ENCODE measurements at regions not wholly inside any gene's neighbourhood (a gene's known extent, or its start where the extent isn't known, plus 50 kb on each side); places are given as distances from the start of the nearest gene placed in this dataset.

DNA sequence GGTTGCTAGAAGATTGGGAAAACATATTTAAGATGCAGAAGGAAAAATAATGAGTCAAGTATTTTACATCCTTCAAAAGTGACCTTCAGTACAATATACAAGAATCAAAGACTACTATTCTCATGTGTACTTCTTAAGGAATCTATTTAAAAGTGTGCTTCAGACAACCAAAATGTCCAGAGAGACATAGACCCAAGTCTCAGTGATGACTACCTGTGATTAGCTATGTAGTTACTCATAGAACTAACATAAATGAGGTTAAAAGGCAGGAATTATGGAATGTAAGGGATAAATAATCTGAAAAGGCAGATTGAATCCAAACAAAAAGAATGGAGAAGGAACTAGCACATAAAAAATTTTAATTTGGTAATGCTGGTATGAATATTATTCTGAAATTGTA, 634.7 kb upstream of the FAM241A start:
- Mint-ChIP-seq H3K36me3 (no peaks in the 10 kb centered on the region), H3K4me1 (no peaks in the 10 kb centered on the region), H3K27ac (no peak overlapping the region), H3K4me3 (no peak overlapping the region), H3K27me3 (no peaks in the 10 kb centered on the region), H3K9me3 (peaks cover 4% of the 10 kb centered on the region)
- no peak for DNase-seq
- POLR2A ChIA-PET, result no interaction called here
- ATAC-seq (ENCODE audit: low read depth), result no peak

DNA sequence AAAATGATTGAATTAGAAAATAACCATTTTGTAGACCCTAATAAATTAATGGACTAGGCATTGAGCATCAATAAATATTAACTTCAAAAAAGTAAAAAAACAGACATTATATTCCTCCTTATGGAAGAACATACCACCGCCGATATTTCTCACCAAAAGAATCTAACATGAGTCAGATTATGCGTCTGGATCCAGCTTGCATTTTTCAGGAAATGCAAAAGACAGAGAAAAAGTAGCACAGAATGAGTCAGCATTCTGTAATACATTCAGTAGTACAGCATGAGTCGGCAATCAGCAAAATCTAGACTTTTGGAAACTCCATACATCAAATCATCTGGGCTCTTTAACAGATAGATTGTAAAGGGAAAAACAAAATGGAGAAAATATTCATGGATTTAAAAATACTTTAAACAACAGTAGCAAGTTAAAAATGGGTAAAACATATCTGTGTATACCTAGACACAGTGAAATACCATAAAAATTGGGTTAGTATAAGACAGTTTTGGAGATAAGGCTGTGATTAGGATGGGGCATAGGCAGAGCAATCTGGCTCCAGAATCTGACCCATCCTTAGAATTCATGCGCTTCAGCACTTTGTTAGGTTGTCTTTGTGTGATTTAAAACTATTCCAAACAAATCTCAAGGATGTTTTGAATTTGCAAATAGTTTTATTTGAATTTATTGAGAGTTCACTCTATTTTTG, 633.0 kb upstream of the FAM241A start:
- POLR2A ChIA-PET, result no interaction called here
- H3K9me3 Mint-ChIP-seq, result peaks cover 4% of the 10 kb centered on the region
- no peak overlapping the region for H3K4me3 Mint-ChIP-seq
- no peaks in the 10 kb centered on the region for H3K27me3 Mint-ChIP-seq
- H3K4me1 Mint-ChIP-seq, result no peaks in the 10 kb centered on the region
- no peak overlapping the region for H3K27ac Mint-ChIP-seq
- no peaks in the 10 kb centered on the region for H3K36me3 Mint-ChIP-seq
- ATAC-seq (ENCODE audit: low read depth) (no peak), DNase-seq (no peak)

GRCh38 chr4:111519683-111520082, 625.6 kb upstream of the FAM241A start:
- POLR2A ChIA-PET, result no interaction called here
- Mint-ChIP-seq H3K27me3 (no peaks in the 10 kb centered on the region), H3K4me1 (no peaks in the 10 kb centered on the region), H3K36me3 (no peaks in the 10 kb centered on the region), H3K27ac (no peak overlapping the region), H3K9me3 (peaks cover 3% of the 10 kb centered on the region), H3K4me3 (no peak overlapping the region)
- DNase-seq (no peak), ATAC-seq (ENCODE audit: low read depth) (no peak)

DNA sequence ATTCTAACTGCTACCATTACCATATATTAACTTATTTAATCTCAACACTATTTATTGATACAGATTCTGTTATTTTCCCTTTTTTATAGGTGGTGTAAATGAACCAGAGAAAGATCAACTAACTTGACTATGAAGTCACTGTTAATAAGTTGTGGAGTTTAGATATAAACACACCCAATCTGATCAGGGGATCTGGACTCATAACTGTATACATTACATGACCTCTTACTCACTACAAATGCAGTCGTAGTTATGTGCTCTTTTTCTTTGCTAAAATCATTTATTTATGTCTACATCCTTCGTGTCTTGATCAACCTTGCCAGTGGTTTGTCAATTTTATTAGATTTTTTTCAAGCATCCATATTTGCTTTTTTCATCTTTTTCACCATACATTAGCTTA, 614.8 kb upstream of the FAM241A start:
- Mint-ChIP-seq H3K4me1 (no peaks in the 10 kb centered on the region), H3K9me3 (peaks cover 6% of the 10 kb centered on the region), H3K36me3 (no peaks in the 10 kb centered on the region), H3K27ac (no peak overlapping the region), H3K4me3 (no peak overlapping the region), H3K27me3 (no peaks in the 10 kb centered on the region)
- no peak for ATAC-seq (ENCODE audit: low read depth)
- POLR2A ChIA-PET, result no interaction called here
- DNase-seq, result no peak

- no peak for ATAC-seq (ENCODE audit: low read depth)
- Mint-ChIP-seq H3K36me3 (no peaks in the 10 kb centered on the region), H3K27ac (no peak overlapping the region), H3K4me3 (no peak overlapping the region), H3K9me3 (peaks cover 2% of the 10 kb centered on the region), H3K27me3 (no peaks in the 10 kb centered on the region), H3K4me1 (no peaks in the 10 kb centered on the region)
- DNase-seq, result no peak
- POLR2A ChIA-PET, result no interaction called here
These were observed 609.5 kb upstream of the FAM241A start for GRCh38 chr4:111535792-111536191.

DNA sequence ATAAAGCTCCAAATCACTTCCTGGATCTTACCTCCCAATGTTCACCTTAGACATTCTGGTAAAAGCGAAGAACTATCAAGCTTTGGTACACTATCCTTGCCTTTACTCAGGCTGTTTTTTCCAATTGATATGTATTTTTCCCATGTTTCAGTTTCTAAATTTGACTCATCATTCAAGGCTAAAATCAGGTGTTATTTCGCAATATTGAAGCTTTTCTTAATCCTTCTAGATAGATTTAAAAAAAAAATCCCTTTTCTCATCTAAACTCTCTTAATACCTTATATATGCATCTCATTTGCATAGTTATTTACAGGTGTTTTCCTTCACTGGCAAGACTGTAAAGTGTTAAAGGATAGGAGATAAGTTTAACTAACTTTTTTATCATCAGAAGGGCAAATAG, 608.1 kb upstream of the FAM241A start:
- Mint-ChIP-seq H3K27me3 (no peaks in the 10 kb centered on the region), H3K27ac (no peak overlapping the region), H3K9me3 (no peaks in the 10 kb centered on the region), H3K4me3 (no peak overlapping the region), H3K36me3 (no peaks in the 10 kb centered on the region), H3K4me1 (no peaks in the 10 kb centered on the region)
- DNase-seq, result no peak
- no peak for ATAC-seq (ENCODE audit: low read depth)
- POLR2A ChIA-PET, result no interaction called here

DNA sequence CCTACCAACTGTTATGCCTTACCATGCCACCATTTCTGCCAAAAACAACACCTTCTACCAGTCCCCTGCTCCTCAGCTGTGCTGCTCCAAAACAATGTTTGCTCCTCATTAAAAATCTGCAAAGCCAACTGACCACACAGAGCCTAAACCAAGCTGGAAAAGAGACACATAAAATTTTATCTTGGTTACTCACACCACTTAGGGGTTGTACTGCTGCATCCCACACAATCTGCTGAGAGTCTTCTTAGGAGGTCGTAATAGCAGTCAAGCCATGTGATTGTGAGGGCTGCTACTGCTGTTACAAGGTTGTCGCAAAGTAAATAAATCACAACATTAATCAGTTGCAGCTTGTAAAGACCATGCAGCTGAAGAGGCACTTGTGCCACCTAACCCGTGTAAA, 607.4 kb upstream of the FAM241A start:
- H3K9me3 Mint-ChIP-seq, result no peaks in the 10 kb centered on the region

GRCh38 chr4:111540671-111541070, 604.6 kb upstream of the FAM241A start:
- POLR2A ChIA-PET, result no interaction called here
- no peak for DNase-seq
- no peaks in the 10 kb centered on the region for H3K9me3 Mint-ChIP-seq
- no peaks in the 10 kb centered on the region for H3K4me1 Mint-ChIP-seq
- no peaks in the 10 kb centered on the region for H3K27me3 Mint-ChIP-seq
- H3K36me3 Mint-ChIP-seq, result no peaks in the 10 kb centered on the region
- no peak overlapping the region for H3K27ac Mint-ChIP-seq
- ATAC-seq (ENCODE audit: low read depth), result no peak
- H3K4me3 Mint-ChIP-seq, result no peak overlapping the region

More for the DNA sequence above, 607.4 kb upstream of the FAM241A start:
- DNase-seq (no peak), ATAC-seq (ENCODE audit: low read depth) (no peak)
- no peaks in the 10 kb centered on the region for H3K27me3 Mint-ChIP-seq
- POLR2A ChIA-PET, result no interaction called here
- H3K4me3 Mint-ChIP-seq, result no peak overlapping the region
- no peaks in the 10 kb centered on the region for H3K4me1 Mint-ChIP-seq
- H3K36me3 Mint-ChIP-seq, result no peaks in the 10 kb centered on the region
- no peak overlapping the region for H3K27ac Mint-ChIP-seq

DNA sequence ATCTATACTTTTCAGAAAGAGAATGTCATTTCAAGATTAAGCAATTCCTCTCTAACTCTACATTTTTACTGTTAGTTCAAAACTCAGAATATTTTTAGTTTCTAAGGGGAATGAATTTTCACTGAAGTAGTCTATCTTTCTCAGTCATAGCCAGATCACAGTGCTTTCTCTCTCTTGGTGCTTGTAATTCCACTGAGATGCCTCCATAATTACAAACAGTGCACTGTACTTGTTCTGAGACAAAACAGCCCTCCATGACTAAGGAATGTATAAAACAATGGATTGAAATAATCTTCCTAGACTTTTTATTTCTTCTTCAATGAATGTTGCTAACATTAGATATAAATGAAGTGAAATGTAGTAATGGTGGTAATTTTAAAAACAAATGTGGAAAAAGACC, 603.2 kb upstream of the FAM241A start:
- no peak for ATAC-seq (ENCODE audit: low read depth)
- no peak for DNase-seq
- H3K4me1 Mint-ChIP-seq, result no peaks in the 10 kb centered on the region
- H3K36me3 Mint-ChIP-seq, result no peaks in the 10 kb centered on the region
- no peak overlapping the region for H3K4me3 Mint-ChIP-seq
- no peaks in the 10 kb centered on the region for H3K27me3 Mint-ChIP-seq
- POLR2A ChIA-PET, result no interaction called here
- H3K9me3 Mint-ChIP-seq, result no peaks in the 10 kb centered on the region
- H3K27ac Mint-ChIP-seq, result no peak overlapping the region

- no peak overlapping the region for H3K4me3 Mint-ChIP-seq
- no peaks in the 10 kb centered on the region for H3K4me1 Mint-ChIP-seq
- POLR2A ChIA-PET, result no interaction called here
These were observed 598.4 kb upstream of the FAM241A start for GRCh38 chr4:111546881-111547280.

GRCh38 chr4:111556141-111556781, 589.0 kb upstream of the FAM241A start:
- ATAC-seq (ENCODE audit: low read depth) (no peak), DNase-seq (no peak)
- H3K36me3 Mint-ChIP-seq, result no peaks in the 10 kb centered on the region
- no peak overlapping the region for H3K4me3 Mint-ChIP-seq
- POLR2A ChIA-PET, result no interaction called here
- no peaks in the 10 kb centered on the region for H3K27me3 Mint-ChIP-seq
- H3K9me3 Mint-ChIP-seq, result peaks cover 3% of the 10 kb centered on the region
- no peak overlapping the region for H3K27ac Mint-ChIP-seq
- no peaks in the 10 kb centered on the region for H3K4me1 Mint-ChIP-seq

More at GRCh38 chr4:111546881-111547280, 598.4 kb upstream of the FAM241A start:
- no peaks in the 10 kb centered on the region for H3K36me3 Mint-ChIP-seq
- H3K27ac Mint-ChIP-seq, result no peak overlapping the region
- no peaks in the 10 kb centered on the region for H3K9me3 Mint-ChIP-seq
- ATAC-seq (ENCODE audit: low read depth), result no peak
- no peak for DNase-seq
- no peaks in the 10 kb centered on the region for H3K27me3 Mint-ChIP-seq

- peaks cover 3% of the 10 kb centered on the region for H3K9me3 Mint-ChIP-seq
- ATAC-seq (ENCODE audit: low read depth) (no peak), DNase-seq (no peak)
- H3K4me1 Mint-ChIP-seq, result no peaks in the 10 kb centered on the region
- H3K27me3 Mint-ChIP-seq, result no peaks in the 10 kb centered on the region
- no peak overlapping the region for H3K4me3 Mint-ChIP-seq
- POLR2A ChIA-PET, result no interaction called here
- no peak overlapping the region for H3K27ac Mint-ChIP-seq
- H3K36me3 Mint-ChIP-seq, result no peaks in the 10 kb centered on the region
These were observed 588.4 kb upstream of the FAM241A start for GRCh38 chr4:111556851-111557250.

DNA sequence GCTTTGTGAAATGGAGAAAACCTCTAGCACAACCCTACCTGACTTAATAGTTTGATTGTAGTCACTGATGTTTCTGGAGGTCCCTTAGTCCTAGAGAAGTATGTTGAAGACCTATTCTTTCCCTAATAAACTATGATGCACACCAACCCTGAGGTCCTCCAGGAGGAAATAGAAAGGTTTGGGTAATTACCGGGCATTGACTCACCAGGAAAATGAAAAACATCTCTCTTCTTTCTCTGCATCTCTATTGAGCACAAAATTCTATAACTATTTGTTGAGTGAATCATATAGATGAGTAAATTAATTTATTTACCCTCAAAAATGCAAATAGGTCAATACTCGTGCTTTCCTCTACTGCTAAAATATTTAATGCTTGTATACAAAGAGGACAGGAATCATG, 582.4 kb upstream of the FAM241A start:
- Mint-ChIP-seq H3K36me3 (no peaks in the 10 kb centered on the region), H3K27me3 (no peaks in the 10 kb centered on the region), H3K4me3 (no peak overlapping the region), H3K9me3 (peaks cover 8% of the 10 kb centered on the region), H3K27ac (no peak overlapping the region), H3K4me1 (no peaks in the 10 kb centered on the region)
- ATAC-seq (ENCODE audit: low read depth) (no peak), DNase-seq (no peak)
- POLR2A ChIA-PET, result no interaction called here

DNA sequence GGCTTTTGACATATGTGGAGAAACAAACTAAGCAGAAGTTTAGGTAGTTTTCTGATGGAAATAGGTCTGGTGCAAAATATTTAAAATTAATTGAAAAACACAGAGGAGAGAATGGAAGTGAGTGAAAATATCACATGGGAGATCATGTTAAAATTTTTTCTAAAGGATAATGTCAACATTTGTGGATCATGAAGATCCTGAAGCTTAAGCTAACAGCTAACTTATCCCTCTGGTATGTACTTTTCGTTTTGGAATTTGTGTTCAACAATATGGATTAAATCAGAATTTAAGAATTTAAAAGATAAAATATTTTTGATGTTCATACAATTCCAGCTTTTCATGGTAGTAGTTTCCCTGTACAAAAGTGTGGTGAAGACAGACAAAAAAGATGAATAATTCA, 572.8 kb upstream of the FAM241A start:
- H3K27ac Mint-ChIP-seq, result no peak overlapping the region
- no peaks in the 10 kb centered on the region for H3K4me1 Mint-ChIP-seq
- H3K27me3 Mint-ChIP-seq, result no peaks in the 10 kb centered on the region
- peaks cover 3% of the 10 kb centered on the region for H3K9me3 Mint-ChIP-seq
- POLR2A ChIA-PET, result no interaction called here
- ATAC-seq (ENCODE audit: low read depth), result no peak
- no peaks in the 10 kb centered on the region for H3K36me3 Mint-ChIP-seq
- no peak overlapping the region for H3K4me3 Mint-ChIP-seq
- no peak for DNase-seq
